Posterior vena cava (tissue), 2 donors: ENCODE measurements at regions not wholly inside any gene's neighbourhood (a gene's known extent, or its start where the extent isn't known, plus 50 kb on each side); places are given as distances from the start of the nearest gene placed in this dataset.
"Not testable (repeated sequence)": the region's sequence is repeated elsewhere in the genome, so short reads cannot be mapped to it uniquely, and the experiment has no call there.

Experiments
- DNase-seq: peaks from one replicate; pipeline ENCODE4 v3.0.0-alpha.2; 2020; ENCODE audit warnings: low spot score
- intact Hi-C, 2 donors: fragments of 100-400 bp; cut with DNase I; formaldehyde crosslinking; loops; one replicate each; pipeline versions ENCODE4 v1.14.1 to v1.14.2; 2022 to 2023
- donor health status: DM: yes; HTN: yes; CAD: no.
- donor health status: DM: yes; HTN: yes; CAD: no.

DNA sequence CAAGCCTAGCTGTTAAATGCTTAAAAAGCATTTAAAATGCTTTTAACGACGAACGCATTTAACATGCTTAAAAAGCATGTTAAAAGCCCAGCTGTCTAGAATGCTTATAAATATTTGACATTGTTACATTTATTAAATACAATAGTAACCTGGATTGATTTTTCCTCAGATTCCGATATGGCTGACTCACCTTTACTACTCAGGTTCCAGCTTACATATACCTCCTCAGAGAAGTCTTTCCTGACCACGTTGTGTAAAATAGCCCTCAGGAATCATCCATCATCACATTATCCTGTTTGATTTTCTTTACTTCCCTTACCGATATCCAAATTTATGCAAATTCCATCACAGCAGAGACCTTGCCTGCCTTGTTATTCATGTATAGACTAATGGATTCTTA, 51.4 kb downstream of the SLC41A2 start:
- DNase-seq, result no peak
- intact Hi-C loops, result no loop called here

DNA sequence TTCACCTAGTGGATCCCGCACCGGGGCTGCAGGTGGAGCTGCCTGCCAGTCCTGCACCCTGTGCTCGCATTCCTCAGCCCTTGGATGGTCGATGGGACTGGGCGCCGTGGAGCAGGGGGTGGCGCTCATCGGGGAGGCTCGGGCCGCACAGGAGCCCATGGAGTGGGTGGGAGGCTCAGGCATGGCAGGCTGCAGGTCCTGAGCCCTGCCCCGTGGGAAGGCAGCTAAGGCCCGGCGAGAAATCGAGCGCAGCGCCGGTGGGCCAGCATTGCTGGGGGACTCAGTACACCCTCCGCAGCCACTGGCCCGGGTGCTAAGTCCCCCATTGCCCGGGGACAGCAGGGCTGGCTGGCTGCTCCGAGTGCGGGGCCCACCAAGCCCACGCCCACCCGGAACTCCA, 52.6 kb downstream of the SLC41A2 start:
- intact Hi-C loops, result not testable (repeated sequence)

DNA sequence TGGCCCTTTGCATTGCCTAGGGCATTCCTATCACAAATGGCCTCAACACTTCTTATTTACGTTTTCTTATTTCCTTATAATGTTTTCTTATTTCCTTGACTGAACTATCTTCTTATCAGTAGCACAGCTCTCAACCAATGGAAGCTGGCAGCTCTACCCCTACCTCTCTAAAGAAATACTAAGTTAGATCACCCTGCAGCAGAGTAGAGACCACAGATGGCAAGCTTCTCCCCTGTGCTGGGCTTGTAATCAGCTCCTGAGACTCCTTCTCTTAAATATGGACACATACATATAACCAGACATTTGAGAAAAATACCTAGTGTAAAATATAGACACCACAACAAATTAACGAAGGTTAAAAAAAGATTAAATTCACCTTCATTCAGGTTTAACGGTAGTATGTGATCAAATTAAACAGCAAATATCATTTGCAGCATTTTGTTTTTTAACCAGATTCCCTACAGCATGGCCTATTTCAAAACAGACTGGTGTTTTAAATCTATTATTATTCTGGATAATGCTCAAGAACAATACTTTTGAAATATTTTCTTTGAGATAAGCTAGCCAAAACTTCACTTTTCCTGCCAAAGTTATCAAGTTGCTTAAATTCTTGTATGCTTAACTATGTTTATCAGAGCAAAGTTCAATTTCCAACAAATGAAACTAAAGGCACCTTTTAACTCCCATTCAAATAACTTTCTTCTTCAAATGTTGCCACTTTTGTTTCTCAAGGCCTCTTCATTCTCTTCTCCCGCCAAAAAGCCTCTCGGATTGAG, 54.3 kb downstream of the SLC41A2 start:
- no peak for DNase-seq
- intact Hi-C loops, result no loop called here

More for the DNA sequence above, 52.6 kb downstream of the SLC41A2 start:
- not testable (repeated sequence) for DNase-seq

DNA sequence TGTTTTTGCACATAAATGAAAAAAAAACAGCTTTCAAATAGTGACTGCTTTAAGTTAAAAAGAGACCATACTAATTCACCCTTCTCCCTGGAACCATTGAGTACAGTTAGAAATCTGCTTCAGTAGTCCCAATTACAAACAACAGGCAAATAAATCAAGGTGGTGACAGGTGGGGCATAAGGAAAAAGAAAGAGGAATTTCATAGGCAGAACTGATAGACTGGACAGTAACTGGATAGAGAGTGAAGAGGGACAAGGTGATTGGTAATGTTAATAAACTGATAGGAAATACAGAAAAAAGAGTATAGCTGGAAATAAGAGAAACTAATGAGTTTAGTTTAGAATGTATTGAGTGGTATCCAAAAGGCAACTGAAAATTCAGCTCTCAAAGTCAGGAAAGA, 56.0 kb downstream of the SLC41A2 start:
- DNase-seq, result no peak
- intact Hi-C loops, result no loop called here

DNA sequence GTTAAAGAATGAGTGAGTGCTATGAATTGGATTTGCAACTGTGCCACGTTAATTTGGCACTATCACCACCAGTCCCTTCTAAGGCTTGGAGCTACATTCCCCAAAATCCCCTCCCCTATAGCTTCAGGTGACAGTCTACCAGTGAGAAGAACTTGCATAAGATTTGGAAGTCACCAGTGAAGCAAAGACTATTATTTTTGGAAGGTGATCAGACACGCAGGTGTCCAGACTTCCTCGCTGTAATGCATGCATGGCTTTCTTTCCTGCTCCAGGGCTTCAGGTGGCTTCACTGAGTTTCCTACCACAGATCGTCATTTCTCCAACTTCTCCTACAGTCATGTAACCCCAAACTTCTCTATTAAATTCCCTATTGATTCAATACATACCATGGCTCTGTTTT, 61.4 kb downstream of the SLC41A2 start:
- intact Hi-C loops, result no loop called here
- no peak for DNase-seq

DNA sequence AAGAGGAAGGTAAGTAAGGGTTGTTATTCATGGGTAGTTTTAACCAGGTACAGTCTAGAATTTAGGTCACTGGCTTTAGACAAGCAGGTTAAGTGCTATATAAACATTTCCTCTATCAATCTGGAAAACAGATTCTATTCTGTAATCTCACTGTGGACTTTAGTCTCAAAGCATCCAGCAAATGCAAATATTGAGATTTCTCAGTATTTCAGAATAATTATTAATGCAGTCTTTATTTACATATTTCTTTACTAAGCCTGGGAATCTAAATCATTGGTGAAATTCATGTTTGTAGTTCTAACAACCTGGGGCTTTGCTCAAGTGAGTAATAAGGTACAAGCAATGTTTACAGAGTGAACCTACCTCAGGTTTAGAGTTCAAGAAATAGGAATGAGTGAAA, 61.9 kb downstream of the SLC41A2 start:
- intact Hi-C loops, result no loop called here

DNA sequence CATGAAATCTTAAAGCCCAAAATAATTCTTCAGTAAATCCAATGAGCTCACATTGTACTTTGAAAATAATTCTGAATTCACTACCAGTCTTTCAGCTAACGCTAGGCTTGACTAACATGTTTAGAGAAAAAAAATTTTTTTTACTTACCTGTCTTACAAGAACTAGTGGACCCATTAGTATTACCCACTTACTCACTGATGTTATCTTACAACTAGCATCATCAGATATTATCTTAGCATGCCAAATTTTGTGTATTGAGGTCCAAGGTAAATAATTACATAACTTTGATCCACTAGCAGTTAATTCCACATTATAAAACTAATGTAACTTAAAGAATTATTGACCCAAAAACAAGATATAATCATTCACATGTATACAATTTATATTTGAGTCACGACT, 62.7 kb downstream of the SLC41A2 start:
- intact Hi-C loops, result no loop called here
- no peak for DNase-seq

More for the DNA sequence above, 61.9 kb downstream of the SLC41A2 start:
- DNase-seq, result no peak

DNA sequence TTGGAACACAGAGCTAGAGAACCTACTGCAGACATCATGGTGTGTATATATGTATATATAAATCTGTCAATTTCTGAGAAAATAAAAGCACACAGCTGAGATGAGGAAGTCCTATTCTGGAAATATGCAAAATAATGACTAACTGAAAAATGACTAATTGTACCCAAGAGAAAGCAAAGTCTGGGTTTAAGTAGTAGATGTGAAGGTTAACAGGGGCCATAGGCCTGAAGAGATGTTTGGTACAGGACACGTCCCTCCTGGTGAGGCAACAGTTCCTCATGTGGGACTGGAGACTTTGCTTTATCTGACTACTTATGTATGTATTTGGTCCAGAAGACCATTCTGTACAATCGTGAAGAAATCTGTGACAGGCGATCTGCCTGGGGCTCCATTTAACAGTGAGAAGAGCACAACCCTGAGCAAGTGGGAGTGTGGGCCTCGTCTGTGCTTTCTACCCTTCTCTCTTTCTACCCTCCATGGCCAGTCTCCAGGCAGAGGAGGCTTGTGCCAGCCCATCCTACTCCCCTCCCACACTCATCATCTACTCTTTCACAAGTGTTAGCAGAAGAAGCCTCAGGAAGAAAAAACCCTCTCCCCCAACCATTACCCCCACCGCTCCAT, 67.5 kb downstream of the SLC41A2 start:
- DNase-seq, result no peak
- intact Hi-C loops, result no loop called here

DNA sequence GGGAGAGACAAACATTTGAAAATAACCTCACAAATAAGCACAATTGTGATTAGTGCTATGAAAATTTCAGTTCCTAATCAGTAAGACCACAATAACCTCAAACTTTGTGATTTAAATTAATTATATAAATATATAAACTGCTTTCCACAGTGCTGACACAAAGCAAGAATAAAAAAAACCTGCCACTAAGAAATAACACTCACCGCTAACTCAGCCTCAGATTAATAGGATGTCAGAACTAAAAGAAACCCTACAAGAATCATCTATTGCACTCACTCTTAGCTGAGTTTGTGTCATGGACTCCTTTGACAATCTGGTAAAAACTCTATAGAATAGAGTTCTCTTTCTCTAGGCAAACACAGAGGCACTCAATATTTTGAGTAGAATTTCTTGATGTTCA, 68.4 kb downstream of the SLC41A2 start:
- intact Hi-C loops, result no loop called here
- no peak for DNase-seq

DNA sequence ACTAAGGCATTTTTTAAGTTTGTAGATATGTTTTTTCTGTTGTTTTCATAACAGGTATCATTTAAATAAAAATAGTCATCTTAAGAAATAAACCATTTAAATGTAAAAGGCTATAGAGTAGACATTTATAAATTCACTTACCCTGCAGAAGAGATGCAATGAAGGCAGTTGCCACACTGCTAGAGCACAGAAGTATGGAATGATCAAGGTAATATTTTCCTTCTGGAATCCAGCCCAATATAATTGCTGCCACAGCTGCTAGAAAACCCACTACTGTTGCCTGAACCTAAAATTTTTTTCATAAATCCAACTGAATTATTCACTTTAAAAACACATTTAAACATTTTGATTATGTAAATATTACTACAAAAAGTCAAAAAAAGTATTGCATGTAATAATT, 69.2 kb downstream of the SLC41A2 start:
- intact Hi-C loops, result no loop called here
- no peak for DNase-seq

DNA sequence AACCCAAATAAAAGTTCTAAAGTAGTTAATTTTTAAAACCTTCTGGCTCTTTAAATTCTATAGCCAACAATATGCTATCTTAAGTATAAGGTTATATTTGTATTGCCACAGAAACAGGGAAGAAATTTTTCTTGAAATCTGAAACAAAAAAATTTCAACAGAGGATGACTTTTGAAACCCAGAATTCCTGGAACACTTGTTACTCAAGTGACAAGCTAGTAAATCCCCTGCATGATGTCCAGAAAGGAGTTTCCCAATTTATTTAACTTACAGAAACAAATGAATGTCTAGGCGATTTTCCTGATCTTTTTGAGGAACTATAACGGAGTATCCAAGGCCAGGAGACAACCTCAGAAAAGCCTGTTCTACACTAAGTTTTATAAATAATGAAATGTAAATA, 69.6 kb downstream of the SLC41A2 start:
- intact Hi-C loops, result no loop called here
- DNase-seq, result no peak

DNA sequence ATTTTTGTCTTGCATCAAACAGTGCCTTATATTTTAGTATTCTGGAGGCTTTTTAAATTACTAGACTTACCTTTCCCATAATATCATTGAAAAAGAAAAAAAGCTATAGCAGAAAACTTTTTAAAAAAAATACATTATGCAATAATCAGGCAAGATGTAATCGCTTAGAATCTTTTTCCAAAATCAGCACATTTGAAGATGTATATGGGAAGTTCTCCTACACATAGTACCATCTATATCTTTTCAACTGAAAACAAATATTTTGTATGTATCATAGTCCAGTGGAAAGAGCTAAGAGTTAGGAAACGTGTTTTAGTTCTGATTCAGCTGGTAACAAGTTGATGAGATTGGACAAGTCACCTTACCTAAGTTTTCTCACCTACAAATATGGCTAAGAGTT, 70.6 kb downstream of the SLC41A2 start:
- no peak for DNase-seq
- intact Hi-C loops, result no loop called here

DNA sequence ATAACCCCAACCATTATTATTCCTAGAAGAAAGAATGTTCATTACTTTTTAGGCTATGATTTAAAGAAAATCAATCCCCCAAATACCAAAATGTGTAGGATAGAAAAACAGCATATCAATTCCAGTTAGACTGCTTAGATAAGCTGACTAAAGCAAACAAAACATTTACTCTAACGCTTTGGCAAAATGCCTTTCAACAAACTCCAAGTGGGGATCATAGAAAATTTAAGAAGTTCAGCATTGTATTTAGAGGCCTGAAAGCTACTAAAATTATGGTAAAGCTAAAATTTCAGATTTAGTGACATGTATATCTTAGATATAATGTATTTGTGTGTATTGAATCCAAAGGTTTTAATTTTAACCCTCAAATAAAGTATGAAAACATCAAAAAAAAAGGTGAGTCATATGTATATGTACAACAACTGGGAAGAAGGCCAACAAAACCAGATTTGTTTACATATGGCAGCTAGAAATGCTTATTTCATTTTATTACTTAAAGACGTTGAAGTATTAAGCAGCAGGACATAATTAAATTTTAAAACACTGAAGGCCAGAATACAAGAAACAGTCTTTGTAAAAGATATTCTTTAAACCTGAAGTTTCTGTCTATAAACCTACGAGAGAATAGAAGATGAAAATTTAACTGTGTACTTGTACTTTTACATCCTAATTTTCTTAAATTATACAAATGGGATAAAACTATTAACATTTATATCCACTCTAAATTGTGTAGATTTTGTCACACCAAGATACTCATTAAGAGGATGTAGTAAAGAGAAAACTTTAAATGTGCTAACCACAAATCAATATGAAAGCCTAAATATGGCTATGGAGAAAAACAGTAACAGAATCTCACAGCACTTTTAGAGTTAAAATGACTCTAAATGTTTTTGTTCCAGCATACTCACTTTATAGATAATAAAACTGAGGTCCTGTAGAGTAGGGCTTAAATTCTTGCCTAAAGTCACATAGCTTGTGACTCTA, 71.4 kb downstream of the SLC41A2 start:
- intact Hi-C loops, result no loop called here
- no peak for DNase-seq

DNA sequence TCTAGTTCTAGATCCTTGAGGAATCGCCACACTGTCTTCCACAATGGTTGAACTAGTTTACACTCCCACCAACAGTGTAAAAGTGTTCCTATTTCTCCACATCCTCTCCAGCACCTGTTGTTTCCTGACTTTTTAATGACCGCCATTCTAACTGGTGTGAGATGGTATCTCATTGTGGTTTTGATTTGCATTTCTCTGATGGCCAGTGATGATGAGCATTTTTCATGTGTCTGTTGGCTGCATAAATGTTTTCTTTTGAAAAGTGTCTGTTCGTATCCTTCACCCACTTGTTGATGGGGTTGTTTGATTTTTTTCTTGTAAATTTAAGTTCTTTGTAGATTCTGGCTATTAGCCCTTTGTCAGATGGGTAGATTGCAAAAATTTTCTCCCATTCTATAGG, 79.2 kb downstream of the SLC41A2 start:
- DNase-seq, intact Hi-C loops: not testable (repeated sequence)

DNA sequence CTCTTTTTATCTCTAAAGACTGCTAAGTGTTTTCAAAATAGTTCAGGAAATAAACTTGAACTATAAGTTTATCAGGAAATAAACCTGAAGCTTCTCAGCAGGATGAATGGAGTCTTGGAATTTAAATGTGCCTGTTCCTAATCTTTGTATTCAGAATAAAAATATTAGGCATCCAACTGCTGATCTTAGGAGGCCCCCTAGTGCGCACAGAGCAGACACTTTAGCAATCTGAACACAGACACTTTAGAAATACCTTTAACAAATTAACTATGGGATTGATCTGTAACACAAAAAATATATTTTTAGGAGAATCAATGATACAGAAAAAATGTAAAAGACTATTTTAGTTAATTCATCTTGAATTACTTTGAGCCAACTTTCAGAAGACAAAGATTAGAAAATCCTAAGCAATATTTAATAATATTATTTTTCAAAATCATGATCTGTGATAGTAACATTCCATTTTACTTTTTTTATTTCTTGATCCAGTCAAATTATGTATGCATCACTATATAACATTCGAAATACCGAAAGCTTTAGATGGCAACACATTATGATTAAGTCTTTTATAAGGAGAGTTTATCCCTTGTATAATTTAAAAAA, 80.9 kb downstream of the SLC41A2 start:
- DNase-seq, result no peak
- intact Hi-C loops, result no loop called here

DNA sequence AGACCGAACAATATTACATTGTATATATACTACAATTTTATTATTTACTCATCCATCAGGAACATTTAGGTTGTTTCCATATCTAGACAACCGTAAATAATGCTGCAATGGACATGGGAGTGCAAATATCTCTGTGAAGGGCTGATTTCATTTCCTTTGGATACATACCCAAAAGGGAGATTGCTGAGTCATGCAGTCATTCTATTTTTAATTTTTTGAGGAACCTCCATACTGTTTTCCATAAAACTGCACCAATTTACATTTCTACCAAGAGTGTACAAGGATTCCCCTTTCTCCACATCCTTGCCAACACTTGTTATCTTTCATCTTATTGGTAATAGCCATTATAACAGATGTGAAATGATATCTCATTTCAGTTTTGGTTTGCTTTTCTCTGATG, 84.7 kb downstream of the SLC41A2 start:
- intact Hi-C loops, result loop anchor here in 1 of 2 donors (5.0 kb wide), 1 partner anchor 491 kb away; no protein-coding TSS in a partner anchor
- DNase-seq, result no peak

DNA sequence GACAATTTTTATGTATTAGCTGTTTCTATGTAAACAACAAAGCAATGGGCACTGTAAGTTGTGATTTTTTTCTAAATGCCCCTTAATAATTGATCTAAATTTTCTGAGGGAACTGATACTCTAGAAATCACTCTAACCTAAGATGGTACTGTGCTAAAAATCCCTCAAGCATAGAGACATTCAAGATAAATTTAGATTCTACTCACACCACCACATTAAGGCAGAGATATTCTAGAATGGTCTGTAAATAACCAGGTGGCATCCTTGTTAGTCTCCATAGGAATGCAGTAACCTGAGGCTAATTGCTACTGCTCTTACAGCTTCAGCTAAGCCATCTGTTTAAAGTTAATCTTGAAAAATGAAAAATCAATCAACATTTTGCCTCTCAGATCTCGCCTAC, 87.3 kb downstream of the SLC41A2 start:
- DNase-seq, result no peak
- intact Hi-C loops, result loop anchor here in 1 of 2 donors (5.0 kb wide), 1 partner anchor 488 kb away; no protein-coding TSS in a partner anchor

DNA sequence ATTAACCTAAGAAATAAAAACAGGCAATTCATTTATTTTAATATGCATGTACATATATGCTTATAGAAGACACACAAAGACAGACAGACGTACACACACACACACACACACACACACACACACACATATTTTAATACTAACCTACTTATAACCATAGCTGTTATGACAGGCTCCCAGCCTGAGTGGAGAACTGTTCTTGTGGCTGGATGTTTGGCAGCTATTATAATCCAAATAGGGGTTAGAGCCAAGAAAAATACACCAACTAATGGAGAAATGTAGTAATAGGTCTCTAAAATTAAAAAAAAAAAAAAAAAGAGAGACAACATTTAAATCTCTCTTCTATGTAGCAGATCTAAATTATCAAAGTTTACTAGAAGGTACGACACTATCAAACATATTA, 91.8 kb downstream of the SLC41A2 start:
- DNase-seq, result no peak

DNA sequence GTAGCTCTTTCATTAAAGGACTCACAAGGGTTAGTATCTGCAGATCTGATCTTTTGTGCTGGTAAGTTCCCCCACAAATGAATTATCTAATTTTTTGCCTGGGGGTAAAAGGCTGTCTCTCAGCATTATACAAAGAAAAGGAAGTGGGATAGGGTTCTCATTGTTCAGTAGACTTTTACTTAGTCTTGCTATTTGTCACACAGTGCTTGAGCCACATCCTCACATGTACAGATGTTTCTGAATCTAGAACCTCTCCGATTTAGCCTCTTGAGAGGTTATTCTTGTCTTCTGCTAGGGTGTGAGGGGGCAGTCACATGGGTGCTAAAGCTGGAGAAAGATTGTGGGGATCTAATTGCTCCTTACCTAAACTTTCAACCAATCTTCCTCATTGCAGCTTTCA, 93.0 kb downstream of the SLC41A2 start:
- intact Hi-C loops, result no loop called here
- DNase-seq, result no peak

More for the DNA sequence above, 91.8 kb downstream of the SLC41A2 start:
- intact Hi-C loops, result no loop called here
